Gastrocnemius medialis (tissue), 4 donors: ENCODE measurements at regions not wholly inside any gene's neighbourhood (a gene's known extent, or its start where the extent isn't known, plus 50 kb on each side); places are given as distances from the start of the nearest gene placed in this dataset.

Experiments
- ATAC-seq, 2 donors: fragments of 150-250 bp; one replicate each; pipeline ENCODE4 v1.9.1; 2016
- DNase-seq, 2 donors: peaks; one replicate each; pipeline ENCODE4 v3.0.0-alpha.2; 2019
- H3K27ac ChIP-seq, 4 donors: fragments of 200-600 bp; sonication (generic); 1 replicate in 1 of 4; 2 replicates in 3 of 4; pipeline ENCODE4 v1.5.1; 2016 to 2018; ENCODE audit warnings: mild to moderate bottlenecking in 2 of 4, moderate library complexity in 1 of 4
- H3K27me3 ChIP-seq, 3 donors: fragments of 200-600 bp; sonication (generic) in 2 of 3; 1 replicate in 1 of 3; 2 replicates in 2 of 3; pipeline versions ENCODE4 v1.5.1 to v1.6.0; 2016 to 2019; ENCODE audit warnings: mild to moderate bottlenecking in 1 of 3, moderate library complexity in 1 of 3
- H3K36me3 ChIP-seq, 2 donors: fragments of 200-600 bp; sonication (generic) in 1 of 2; one replicate each; pipeline ENCODE4 v1.5.1; 2017 to 2018
- H3K4me1 ChIP-seq, 2 donors: fragments of 200-600 bp; sonication (generic) in 1 of 2; one replicate each; pipeline ENCODE4 v1.5.1; 2016 to 2017; ENCODE audit warnings: mild to moderate bottlenecking in 2 of 2
- H3K4me3 ChIP-seq, 4 donors: fragments of 200-600 bp; sonication (generic) in 3 of 4; 1 replicate in 1 of 4; 2 replicates in 3 of 4; pipeline ENCODE4 v1.5.1; 2016 to 2019; ENCODE audit warnings: mild to moderate bottlenecking in 2 of 4
- H3K9me3 ChIP-seq, 3 donors: fragments of 200-600 bp; sonication (generic) in 2 of 3; 1 replicate in 1 of 3; 2 replicates in 2 of 3; pipeline ENCODE4 v1.5.1; 2016 to 2019
- POLR2A ChIP-seq, 2 donors: fragments of 450-650 bp; IDR thresholded peaks; one replicate each; pipeline ENCODE4 v1.6.1; 2017; ENCODE audit warnings: antibody characterized with exemption in 2 of 2, mild to moderate bottlenecking in 2 of 2, moderate library complexity in 2 of 2
- in situ Hi-C, 4 donors: fragments of 200-750 bp; cut with MboI; loops; one replicate each; pipeline versions ENCODE4 v1.15.0 to v1.8.0; 2017; ENCODE audit warnings: low sequenced_read_pairs in 4 of 4
- intact Hi-C: fragments of 100-400 bp; cut with DNase I; formaldehyde crosslinking; loops from one replicate; pipeline ENCODE4 v1.15.1; 2023; ENCODE audit warnings: low total_unique reads
- TF ChIP-seq, protein P1 (sequence below), 5 experiments: fragments of 450-650 bp in 3 of 5; fragments of 200-600 bp in 2 of 5; sonication (generic) in 2 of 5; IDR thresholded peaks in 4 of 5; conservative IDR thresholded peaks in 1 of 5; 1 replicate in 4 of 5; 2 replicates in 1 of 5; pipeline ENCODE4 v1.5.1; 2016 to 2019; ENCODE audit warnings: antibody characterized with exemption in 5 of 5, mild to moderate bottlenecking in 3 of 5, moderate library complexity in 3 of 5

DNA sequence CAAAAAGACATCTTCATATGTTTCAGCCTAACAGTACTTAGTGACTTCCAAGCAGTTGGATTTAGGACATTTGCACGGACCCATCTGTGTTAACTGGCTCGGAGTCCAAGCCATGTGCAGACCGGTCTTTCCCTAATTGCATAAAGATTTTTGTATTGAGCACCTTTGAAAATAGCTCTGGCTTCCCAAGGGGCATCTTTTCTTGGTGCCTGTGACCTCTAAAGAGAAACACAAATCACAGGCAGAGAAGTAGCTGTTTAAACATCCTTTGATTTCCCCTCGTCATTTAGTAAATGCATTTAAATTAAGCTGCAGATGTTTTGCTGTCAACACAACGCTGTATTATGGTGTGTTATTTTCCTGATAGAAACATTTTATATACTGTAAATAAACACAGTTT is 288.2 kb upstream of the SALL1 start:
- TF ChIP-seq, protein P1, sequence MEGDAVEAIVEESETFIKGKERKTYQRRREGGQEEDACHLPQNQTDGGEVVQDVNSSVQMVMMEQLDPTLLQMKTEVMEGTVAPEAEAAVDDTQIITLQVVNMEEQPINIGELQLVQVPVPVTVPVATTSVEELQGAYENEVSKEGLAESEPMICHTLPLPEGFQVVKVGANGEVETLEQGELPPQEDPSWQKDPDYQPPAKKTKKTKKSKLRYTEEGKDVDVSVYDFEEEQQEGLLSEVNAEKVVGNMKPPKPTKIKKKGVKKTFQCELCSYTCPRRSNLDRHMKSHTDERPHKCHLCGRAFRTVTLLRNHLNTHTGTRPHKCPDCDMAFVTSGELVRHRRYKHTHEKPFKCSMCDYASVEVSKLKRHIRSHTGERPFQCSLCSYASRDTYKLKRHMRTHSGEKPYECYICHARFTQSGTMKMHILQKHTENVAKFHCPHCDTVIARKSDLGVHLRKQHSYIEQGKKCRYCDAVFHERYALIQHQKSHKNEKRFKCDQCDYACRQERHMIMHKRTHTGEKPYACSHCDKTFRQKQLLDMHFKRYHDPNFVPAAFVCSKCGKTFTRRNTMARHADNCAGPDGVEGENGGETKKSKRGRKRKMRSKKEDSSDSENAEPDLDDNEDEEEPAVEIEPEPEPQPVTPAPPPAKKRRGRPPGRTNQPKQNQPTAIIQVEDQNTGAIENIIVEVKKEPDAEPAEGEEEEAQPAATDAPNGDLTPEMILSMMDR (IDR thresholded peaks at IDR 0.05 in 4 of 5, conservative IDR thresholded peaks at IDR 0.05 in 1 of 5), result no peak
- no peak for TF ChIP-seq POLR2A (IDR thresholded peaks at IDR 0.05)
- no peak overlapping the region for H3K27ac ChIP-seq
- intact Hi-C loops, result no loop called here
- H3K9me3 ChIP-seq, result no peaks in the 10 kb centered on the region
- no peak overlapping the region for H3K4me3 ChIP-seq
- in situ Hi-C loops, result no loop called here
- peaks cover 0 to 2% (median 0%) of the 10 kb centered on the region in 3 donors for H3K27me3 ChIP-seq
- no peaks in the 10 kb centered on the region for H3K36me3 ChIP-seq
- DNase-seq (no peak), ATAC-seq (no peak)
- H3K4me1 ChIP-seq, result no peaks in the 10 kb centered on the region

DNA sequence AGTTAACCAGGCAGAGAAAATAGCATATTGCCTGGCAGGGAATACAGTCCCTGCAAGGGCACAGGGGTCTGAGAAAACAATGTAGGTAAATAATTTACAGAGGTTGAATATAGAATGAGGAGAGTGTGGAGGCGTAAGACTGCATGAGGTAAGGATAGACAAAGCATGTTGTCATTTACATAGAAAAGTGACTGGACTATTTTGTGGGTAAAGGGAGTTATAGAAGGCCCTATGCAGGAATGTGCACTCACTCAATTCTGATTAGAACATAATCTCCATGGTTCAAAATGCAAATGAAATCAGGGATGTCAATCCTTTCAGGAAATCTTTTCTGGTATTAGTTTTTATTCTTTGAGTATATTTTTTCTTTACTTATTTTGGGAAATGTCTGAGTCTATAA is 285.7 kb upstream of the SALL1 start:
- Histone ChIP-seq H3K9me3 (no peaks in the 10 kb centered on the region), H3K27ac (no peak overlapping the region), H3K4me1 (no peaks in the 10 kb centered on the region), H3K36me3 (no peaks in the 10 kb centered on the region), H3K27me3 (peaks cover 0 to 2% (median 0%) of the 10 kb centered on the region in 3 donors), H3K4me3 (no peak overlapping the region)
- ATAC-seq (no peak), DNase-seq (no peak)
- TF ChIP-seq, protein P1 (IDR thresholded peaks at IDR 0.05 in 4 of 5, conservative IDR thresholded peaks at IDR 0.05 in 1 of 5), result no peak
- no peak for TF ChIP-seq POLR2A (IDR thresholded peaks at IDR 0.05)
- in situ Hi-C loops, result no loop called here
- intact Hi-C loops, result no loop called here

DNA sequence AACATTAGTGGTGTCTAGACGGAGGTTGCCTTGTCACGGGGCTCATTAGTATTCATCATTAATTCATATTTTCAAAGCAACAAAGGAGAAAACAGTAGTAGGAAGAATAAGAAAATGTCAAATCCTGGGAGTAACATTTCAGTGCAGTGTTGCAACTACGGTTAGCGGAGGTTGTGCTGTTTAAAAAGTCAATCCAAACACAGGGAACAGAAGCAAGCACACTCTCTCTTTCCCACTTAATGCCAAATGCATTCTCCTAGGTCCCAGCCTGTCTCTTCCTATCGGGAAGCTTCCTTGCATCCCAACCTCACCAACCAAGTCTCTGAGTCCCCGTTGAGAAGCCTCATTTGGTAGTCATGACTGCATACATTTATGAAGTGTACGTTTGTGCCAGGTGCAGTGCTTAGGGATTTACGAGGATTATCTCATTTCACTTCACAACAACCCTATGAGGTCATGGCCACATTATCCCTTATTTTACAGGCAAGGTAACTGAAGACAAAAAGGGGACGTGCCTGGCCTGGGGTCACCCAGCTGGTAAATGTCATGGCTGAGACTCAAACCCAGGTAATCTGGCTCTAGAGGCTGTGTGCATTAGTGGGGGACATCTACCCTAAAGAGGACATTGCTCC is 283.6 kb upstream of the SALL1 start:
- no peak for DNase-seq
- Histone ChIP-seq H3K27ac (no peak overlapping the region), H3K36me3 (no peaks in the 10 kb centered on the region), H3K27me3 (no peaks in the 10 kb centered on the region), H3K4me1 (no peaks in the 10 kb centered on the region), H3K9me3 (no peaks in the 10 kb centered on the region), H3K4me3 (no peak overlapping the region)
- in situ Hi-C loops, result no loop called here
- no peak for TF ChIP-seq POLR2A (IDR thresholded peaks at IDR 0.05)
- TF ChIP-seq, protein P1 (IDR thresholded peaks at IDR 0.05 in 4 of 5, conservative IDR thresholded peaks at IDR 0.05 in 1 of 5), result no peak
- intact Hi-C loops, result no loop called here
- no peak for ATAC-seq

DNA sequence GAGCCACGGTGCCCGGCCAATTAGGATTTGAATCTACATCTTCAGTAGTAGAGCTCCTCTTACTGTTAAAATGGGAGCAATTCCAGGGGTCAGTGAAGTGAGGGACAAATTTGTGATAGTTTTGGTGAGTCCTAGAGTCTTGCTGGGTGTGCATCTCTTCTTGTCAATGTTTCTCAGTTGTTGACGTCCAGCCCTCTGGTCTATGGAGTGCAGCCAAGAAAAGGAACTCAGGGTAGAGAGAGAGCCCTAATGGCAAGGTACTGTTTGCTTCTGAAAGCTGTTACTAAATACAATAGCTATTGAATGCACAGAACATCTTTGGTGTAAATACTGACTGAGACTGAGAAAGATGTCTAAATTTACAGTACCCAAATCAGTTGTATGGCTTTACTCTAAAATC is 282.5 kb upstream of the SALL1 start:
- intact Hi-C loops, result no loop called here
- no peaks in the 10 kb centered on the region for H3K36me3 ChIP-seq
- DNase-seq (no peak), ATAC-seq (no peak)
- H3K27me3 ChIP-seq, result peaks cover 0 to 2% (median 0%) of the 10 kb centered on the region in 3 donors
- no peak overlapping the region for H3K4me3 ChIP-seq
- H3K9me3 ChIP-seq, result no peaks in the 10 kb centered on the region
- no peaks in the 10 kb centered on the region for H3K4me1 ChIP-seq
- in situ Hi-C loops, result no loop called here
- TF ChIP-seq POLR2A (IDR thresholded peaks at IDR 0.05), result no peak
- H3K27ac ChIP-seq, result no peak overlapping the region

DNA sequence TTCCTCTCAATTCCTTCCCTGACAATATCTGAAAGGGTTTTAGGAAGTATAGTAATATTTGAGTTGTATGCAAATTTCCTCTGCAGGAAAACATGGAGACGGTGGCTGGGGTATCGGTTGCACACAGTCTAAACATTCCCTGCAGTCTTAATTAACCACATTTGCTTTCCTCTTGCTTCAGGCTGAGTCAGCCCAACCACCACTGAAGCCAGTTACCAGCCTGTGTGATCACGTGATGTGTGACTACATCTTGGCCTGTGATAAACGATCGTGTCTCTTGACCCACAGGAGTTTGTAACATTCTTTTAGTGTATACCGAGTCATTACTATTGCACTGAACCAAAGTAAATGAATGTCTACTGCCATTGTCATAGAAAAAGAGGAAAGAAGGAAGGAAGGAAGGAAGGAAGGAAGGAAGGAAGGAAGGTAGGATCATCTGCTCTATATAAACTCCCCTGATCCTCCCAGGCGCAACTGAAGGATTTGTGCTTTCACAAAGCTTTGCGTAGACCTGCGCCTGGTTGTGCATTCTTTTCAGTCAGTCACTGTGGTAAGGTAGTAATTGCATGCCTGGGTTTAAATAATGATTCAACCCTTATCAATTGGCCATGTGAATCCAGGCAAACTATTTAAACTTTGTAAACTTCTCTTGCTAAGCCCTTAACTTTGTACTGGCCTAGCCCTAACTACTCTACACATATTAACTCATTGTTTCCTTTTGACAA is 280.6 kb upstream of the SALL1 start:
- intact Hi-C loops, result no loop called here
- in situ Hi-C loops, result no loop called here
- no peak for ATAC-seq

More for the DNA sequence above, 280.6 kb upstream of the SALL1 start:
- TF ChIP-seq POLR2A (IDR thresholded peaks at IDR 0.05), result no peak
- TF ChIP-seq, protein P1 (IDR thresholded peaks at IDR 0.05 in 4 of 5, conservative IDR thresholded peaks at IDR 0.05 in 1 of 5), result no peak
- Histone ChIP-seq H3K27me3 (peaks cover 0 to 2% (median 0%) of the 10 kb centered on the region in 3 donors), H3K27ac (no peak overlapping the region), H3K9me3 (no peaks in the 10 kb centered on the region), H3K4me3 (no peak overlapping the region), H3K4me1 (no peaks in the 10 kb centered on the region), H3K36me3 (no peaks in the 10 kb centered on the region)
- DNase-seq, result no peak
